Skin epidermis (tissue), 12 donors: ENCODE measurements at regions not wholly inside any gene's neighbourhood (a gene's known extent, or its start where the extent isn't known, plus 50 kb on each side); places are given as distances from the start of the nearest gene placed in this dataset.
"Not testable (repeated sequence)": the region's sequence is repeated elsewhere in the genome, so short reads cannot be mapped to it uniquely, and the experiment has no call there.

Experiments used
- H3K27ac ChIP-seq, 21 experiments: fragments of 200-600 bp; sonication (generic) in 11 of 21; one replicate each; pipeline ENCODE4 v1.5.0; 2020; ENCODE audit warnings: mild to moderate bottlenecking in 3 of 21, inconsistent platforms in 2 of 21, moderate library complexity in 2 of 21
- H3K4me3 ChIP-seq, 7 experiments: fragments of 200-600 bp; sonication (generic) in 2 of 7; one replicate each; pipeline ENCODE4 v1.5.0; 2020; ENCODE audit warnings: inconsistent platforms in 2 of 7, mild to moderate bottlenecking in 2 of 7, moderate library complexity in 1 of 7

DNA sequence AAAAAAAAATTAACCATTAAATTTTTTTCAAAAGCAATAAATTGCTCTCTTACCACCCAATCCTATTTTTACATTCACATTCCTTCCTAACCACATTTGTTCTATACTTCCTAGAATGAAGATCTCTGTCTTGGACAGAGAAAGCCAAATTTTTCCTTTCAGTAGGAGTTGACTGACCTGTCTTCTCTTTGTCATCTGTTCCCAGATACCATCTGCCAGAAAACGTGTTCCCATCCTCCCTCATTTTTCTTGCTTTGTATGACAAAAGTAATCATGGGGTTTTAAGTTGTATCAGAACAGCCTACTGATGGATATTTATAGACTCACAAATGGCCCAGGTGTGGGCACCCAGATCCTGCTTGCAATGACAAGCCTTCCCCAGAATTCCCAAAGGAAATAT, 182.1 kb downstream of the CYP26B1 start:
- Histone ChIP-seq H3K4me3 (no peak overlapping the region), H3K27ac (no peak overlapping the region)

DNA sequence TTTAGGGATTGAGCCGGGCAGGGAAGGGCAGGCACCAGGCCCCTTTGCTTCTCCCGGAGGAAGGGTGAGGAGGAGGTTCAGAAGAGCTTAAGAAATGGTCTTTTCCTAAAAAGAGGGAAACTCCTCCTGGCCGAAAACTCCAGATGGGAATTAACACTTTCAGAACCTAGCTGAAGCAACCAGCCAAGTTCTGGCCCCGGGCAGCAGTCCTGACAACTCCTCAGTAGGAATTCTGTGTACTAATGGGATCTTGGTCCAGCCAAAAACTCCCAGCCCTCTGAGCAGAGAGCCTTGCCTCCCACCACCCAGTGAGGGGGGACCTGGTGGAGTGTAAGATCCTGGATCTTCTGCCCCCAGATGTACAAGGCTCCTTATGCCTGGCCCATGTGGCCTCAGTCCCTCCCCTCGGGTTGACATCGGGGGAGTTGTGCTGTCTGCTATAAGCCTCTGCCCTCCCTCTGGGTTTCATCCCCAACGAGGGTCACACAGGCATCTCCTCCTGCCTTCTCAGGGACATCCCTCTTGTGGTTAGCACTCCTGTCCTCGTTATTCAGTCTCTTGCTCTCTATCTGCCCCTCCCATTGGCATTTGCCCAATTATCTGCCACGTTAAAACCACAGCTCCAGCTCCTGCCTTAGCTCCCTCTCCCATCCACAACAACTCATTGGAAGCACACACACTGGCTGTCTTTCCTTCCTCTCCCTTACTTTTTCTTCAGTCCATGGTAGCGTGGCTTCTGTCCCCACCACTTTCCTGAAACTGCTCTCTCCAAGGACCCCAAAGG, 184.6 kb downstream of the CYP26B1 start:
- no peak overlapping the region for H3K27ac ChIP-seq
- no peak overlapping the region for H3K4me3 ChIP-seq

DNA sequence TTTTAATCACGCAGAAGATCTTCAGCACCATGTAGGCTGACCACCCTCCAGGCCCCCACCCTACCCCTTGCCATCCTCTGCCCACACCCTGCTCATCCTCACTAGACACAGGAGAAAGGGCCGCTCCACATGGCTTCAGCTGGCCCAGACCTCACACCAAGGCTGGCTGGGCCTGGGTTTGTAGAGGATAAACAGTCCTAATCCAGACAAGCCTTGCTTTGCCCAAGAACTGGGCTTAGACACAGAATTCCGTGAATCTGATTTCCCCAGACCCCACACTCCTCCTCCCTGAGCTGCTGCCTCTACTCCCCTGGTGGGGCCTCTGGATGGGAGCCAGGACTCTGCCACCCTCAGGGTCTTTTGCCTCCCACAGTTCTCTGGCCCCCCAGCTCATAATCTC, 185.3 kb downstream of the CYP26B1 start:
- Histone ChIP-seq H3K4me3 (no peak overlapping the region), H3K27ac (no peak overlapping the region)

GRCh38 chr2:71961289-71962027, 186.2 kb downstream of the CYP26B1 start:
- Histone ChIP-seq H3K4me3 (no peak overlapping the region), H3K27ac (no peak overlapping the region)

DNA sequence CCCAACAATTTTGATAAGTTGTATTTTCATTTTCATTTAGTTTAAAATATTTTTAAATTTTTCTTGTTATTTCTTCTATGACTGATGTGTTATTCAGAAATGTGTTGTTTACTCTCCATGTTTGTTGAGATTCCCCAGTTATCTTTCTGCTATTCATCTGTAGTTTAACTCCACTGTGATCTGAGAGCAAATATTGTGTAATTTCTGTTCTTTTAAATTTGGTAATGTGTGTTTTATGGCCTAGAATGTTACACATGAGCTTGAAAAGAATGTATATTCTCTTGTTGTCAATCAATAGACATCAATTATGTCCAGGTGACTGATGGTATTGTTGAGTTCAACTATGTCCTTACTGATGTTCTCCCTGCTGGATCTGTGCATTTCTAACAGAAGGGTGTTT, 188.2 kb downstream of the CYP26B1 start:
- Histone ChIP-seq H3K4me3 (no peak overlapping the region), H3K27ac (no peak overlapping the region)

- not testable (repeated sequence) for H3K4me3 ChIP-seq, H3K27ac ChIP-seq
Observed at GRCh38 chr2:71958426-71958825, 189.2 kb downstream of the CYP26B1 start.

DNA sequence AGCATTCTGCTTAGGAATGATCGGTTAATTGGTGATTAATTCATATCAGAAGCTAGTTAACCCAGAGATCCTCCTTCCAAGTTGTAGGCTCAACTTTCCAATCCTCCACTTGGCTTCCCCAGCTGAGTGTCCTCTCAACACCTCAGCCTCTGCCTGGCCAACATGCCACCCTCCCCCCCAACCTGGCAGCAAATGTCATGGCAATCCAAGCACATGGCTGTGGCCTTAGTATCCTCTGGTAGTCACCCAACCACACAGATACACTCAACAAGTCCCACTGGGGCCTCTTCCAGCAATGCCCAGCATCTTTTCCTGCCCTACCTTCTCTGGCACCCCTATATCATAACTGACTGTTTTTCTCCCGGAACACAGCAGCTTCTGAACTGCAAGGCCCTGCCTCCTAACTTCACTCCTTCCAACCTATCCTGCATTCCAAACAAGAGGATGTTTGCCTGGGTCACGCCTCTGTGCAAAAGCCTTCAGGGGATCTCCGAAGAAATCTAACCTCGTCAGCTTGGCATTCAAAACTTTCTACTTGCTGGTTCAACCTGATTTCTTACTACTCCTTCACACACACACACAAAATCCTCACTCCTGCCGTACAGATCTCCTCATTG, 195.0 kb downstream of the CYP26B1 start:
- peak overlapping the region in 14 of 21 experiments; percentile 13 to 73 (median 46) for H3K27ac ChIP-seq

DNA sequence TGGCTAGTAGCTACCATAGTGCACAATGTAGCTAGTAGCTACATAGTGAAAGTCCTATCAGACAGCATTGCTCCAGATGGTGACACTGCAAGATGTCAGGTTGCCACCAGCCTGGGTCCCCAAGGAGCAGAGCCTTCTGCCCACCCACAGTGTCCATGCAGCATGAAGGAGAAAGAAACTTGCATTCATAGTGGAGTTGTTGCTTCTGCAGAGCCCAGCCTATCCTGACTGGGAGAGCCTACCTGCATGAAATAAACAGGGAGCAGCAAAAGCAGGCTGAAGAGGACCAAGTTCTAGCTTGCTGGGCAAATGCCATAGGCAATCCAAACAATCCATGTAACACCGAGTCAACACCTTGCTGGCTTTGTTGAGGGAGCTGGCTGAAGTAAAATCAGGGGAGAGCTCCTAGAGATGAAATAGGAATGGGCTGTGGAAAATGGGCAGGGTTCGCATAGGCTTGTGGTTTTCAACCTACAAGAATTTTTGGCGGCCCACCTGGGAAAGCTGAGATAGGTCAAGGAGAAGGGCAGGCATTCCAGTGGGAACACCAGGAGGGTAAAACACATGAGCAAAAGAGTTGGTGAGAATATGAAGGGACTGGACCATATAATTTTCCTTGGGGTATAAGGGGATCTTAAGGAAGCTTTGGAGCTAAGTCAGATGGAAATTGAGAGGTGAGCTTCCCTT, 195.8 kb downstream of the CYP26B1 start:
- Histone ChIP-seq H3K27ac (peak overlapping the region in 8 of 21 experiments; percentile 14 to 54 (median 45)), H3K4me3 (no peak overlapping the region)

More for the DNA sequence above, 195.0 kb downstream of the CYP26B1 start:
- no peak overlapping the region for H3K4me3 ChIP-seq

GRCh38 chr2:71951083-71951468, 196.6 kb downstream of the CYP26B1 start:
- Histone ChIP-seq H3K27ac (peak overlapping the region in 8 of 21 experiments; percentile 9 to 57 (median 38)), H3K4me3 (no peak overlapping the region)

- H3K27ac ChIP-seq = peak overlapping the region in 8 of 21 experiments; percentile 9 to 57 (median 38)
Observed at GRCh38 chr2:71950256-71951082, 197.2 kb downstream of the CYP26B1 start.

DNA sequence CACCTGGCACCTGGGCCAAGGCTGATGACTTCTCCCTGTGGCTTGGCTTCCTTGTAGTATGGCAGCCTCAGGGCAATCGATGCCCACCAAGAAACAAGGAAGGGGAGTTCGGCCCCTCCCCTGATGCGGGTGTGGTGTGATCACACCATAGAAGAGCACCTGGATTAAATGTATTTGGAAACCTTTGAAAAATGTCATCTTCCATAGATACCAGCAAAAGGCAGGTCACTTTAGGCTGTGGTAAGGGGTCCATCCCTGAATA, 198.2 kb downstream of the CYP26B1 start:
- H3K27ac ChIP-seq = peak overlapping the region in 2 of 21 experiments; percentile 55 to 57
- H3K4me3 ChIP-seq = no peak overlapping the region

More at GRCh38 chr2:71950256-71951082, 197.2 kb downstream of the CYP26B1 start:
- H3K4me3 ChIP-seq = no peak overlapping the region

GRCh38 chr2:71948781-71949536, 198.7 kb downstream of the CYP26B1 start:
- Histone ChIP-seq H3K27ac (peak overlapping the region in 2 of 21 experiments; percentile 1 to 55), H3K4me3 (no peak overlapping the region)

DNA sequence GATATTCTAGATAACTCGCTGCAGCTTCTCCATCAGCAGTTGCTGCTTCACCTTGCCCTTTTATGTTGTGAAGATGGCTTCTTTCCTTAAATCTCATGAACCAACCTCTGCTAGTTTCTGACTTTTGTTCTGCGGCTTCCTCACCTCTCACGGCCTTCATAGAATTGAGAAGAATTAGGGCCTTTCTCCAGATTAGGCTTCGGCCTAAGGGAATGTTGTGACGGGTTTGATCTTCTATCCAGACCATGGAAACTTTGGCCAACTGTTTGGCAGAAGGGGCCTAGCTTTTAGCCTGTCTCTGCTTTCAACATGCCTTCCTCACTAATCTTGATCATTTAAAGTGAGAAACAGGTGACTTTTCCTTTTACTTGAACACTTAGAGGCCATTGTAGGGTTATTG, 199.9 kb downstream of the CYP26B1 start:
- Histone ChIP-seq H3K4me3 (no peak overlapping the region), H3K27ac (no peak overlapping the region)

DNA sequence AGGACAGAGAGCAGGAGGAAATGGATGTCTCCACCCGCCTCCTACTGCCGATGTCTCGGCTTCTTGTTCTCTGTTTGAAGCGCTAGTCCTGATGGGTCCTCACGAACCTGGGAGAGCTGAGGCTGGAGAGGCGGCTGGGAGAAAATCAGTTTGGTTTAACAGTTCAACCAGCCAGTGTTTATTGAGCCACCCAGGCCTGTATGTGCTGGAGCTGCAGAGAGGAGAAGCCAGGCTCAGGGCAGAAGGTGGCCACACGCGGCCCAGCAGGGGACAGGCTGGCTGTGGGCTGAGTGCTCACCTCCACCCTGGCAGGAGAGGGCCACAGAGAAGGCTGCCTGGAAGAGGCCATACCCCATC, 202.1 kb downstream of the CYP26B1 start:
- Histone ChIP-seq H3K4me3 (no peak overlapping the region), H3K27ac (peak overlapping the region in 13 of 21 experiments; percentile 24 to 78 (median 43))

- Histone ChIP-seq H3K27ac (peak overlapping the region in 15 of 21 experiments; percentile 9 to 78 (median 48)), H3K4me3 (no peak overlapping the region)
Observed at GRCh38 chr2:71944806-71945602, 202.7 kb downstream of the CYP26B1 start.

DNA sequence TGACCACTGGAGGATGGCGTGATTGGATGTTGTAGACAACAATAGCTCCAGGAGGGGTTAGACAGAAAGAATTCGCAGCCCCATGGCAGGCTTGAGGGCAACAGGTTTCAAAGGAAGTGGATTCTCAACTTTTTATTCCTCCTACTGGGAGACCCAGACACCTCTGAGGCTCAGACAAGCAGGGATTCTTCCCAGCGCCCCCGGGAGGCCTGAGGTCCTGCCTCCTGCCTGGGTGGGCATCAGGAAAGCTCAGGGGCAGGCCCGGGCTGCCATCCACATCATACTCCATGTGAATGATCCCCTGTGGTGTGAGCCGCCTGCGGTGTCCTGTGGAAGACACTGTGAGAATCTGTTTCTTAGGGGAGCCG, 203.5 kb downstream of the CYP26B1 start:
- Histone ChIP-seq H3K4me3 (no peak overlapping the region), H3K27ac (peak overlapping the region in 10 of 21 experiments; percentile 9 to 78 (median 57))

GRCh38 chr2:71943238-71944182, 204.2 kb downstream of the CYP26B1 start:
- peak overlapping the region in 10 of 21 experiments; percentile 9 to 78 (median 56) for H3K27ac ChIP-seq

More at GRCh38 chr2:71943238-71944182, 204.2 kb downstream of the CYP26B1 start:
- H3K4me3 ChIP-seq = no peak overlapping the region
